ENCODE measurements at regions not wholly inside any gene's neighbourhood (a gene's known extent, or its start where the extent isn't known, plus 50 kb on each side); places are given as distances from the start of the nearest gene placed in this dataset.
"Not testable (repeated sequence)": the region's sequence is repeated elsewhere in the genome, so short reads cannot be mapped to it uniquely, and the experiment has no call there.

DNA sequence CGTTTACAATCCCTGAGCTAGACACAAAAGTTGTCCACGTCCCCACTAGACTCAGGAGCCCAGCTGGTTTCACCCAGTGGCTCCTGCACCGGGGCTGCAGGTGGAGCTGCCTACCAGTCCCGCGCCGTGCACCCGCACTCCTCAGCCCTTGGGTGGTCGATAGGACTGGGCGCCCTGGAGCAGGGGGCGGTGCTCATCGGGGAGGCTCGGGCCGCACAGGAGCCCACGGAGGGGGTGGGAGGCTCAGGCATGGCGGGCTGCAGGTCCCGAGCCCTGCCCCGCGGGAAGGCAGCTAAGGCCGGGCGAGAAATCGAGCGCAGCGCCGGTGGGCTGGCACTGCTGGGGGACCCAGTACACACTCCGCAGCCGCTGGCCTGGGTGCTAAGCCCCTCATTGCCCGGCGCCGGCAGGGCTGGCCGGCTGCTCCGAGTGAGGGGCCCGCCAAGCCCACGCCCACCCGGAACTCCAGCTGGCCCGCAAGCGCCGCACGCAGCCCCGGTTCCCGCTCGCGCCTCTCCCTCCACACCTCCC, 1996.0 kb downstream of the PCDH7 start:
- TF ChIP-seq CTCF (conservative IDR thresholded peaks at IDR 0.05; ENCODE audit: low read depth, low read length); EZH2 (IDR thresholded peaks at IDR 0.05; ENCODE audit: borderline replicate concordance, low read depth, low read length, poor library complexity, severe bottlenecking): not testable (repeated sequence)
